ENCODE measurements at regions not wholly inside any gene's neighbourhood (a gene's known extent, or its start where the extent isn't known, plus 50 kb on each side); places are given as distances from the start of the nearest gene placed in this dataset.
"Not testable (repeated sequence)": the region's sequence is repeated elsewhere in the genome, so short reads cannot be mapped to it uniquely, and the experiment has no call there.

DNA sequence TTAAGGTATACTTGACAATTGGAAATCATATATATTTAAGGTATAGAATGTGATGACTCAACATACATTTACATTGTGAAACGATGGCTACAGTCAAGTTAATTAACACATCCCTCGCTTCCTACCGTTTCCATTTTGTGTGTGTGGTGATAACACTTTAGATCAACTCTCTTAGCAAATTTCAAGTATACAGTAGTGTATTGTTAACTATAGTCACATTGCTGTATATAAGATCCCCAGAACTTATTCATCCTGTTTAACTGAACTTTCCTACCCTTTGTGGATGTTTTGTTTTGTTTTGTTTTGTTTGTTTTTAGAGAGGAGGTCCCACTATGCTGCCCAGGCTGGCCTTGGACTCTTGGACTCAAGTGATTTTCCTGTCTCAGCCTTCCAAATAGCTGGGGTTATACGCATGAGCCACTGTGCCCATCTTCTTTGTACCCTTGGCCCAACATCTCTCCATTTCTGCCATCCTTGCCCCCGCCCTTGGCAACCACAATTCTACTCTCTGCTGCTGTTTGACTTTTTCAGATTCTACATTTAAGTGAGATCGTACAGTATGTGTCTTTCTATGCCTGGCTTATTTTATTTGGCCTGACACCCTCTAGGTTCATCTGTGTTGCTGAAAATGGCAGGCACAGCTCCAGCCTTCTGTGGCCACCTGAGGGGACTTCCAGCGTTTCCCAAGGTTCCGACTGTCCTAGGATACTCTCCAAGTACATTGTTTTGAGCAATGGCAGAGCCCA, 90.5 kb upstream of the SNX9 start:
- no peak overlapping the region for H3K4me3 Mint-ChIP-seq
- H3K27ac Mint-ChIP-seq = 0 out of 2 replicates have a peak overlapping the region, but pooled peaks have one; percentile 9
- ChIA-PET POLR2A (no interaction called here), CTCF (no interaction called here)
- peaks cover 14% of the 10 kb centered on the region for H3K4me1 Mint-ChIP-seq
- no peaks in the 10 kb centered on the region for H3K27me3 Mint-ChIP-seq (ENCODE audit: low read depth)
- peaks cover 9% of the 10 kb centered on the region for H3K9me3 Mint-ChIP-seq
- DNase-seq (ENCODE audit: low spot score) = no peak
- no peak for TF ChIP-seq ZNF219 (CRISPR knock-in tag; IDR thresholded peaks at IDR 0.05; ENCODE audit: borderline replicate concordance)
- peak; percentile 25; the same call in 1 of the 2 replicates for TF ChIP-seq GABPB1 (CRISPR knock-in tag; IDR thresholded peaks at IDR 0.05)
- no peak for TF ChIP-seq KAT7 (CRISPR knock-in tag; IDR thresholded peaks at IDR 0.05; ENCODE audit: borderline replicate concordance)
- H3K36me3 Mint-ChIP-seq = peaks cover 5% of the 10 kb centered on the region
- no peak for ATAC-seq

GRCh38 chr6:157736555-157736954, 86.5 kb upstream of the SNX9 start:
- POLR2A ChIA-PET; H3K27me3 Mint-ChIP-seq (ENCODE audit: low read depth); CTCF ChIA-PET; H3K27ac Mint-ChIP-seq; DNase-seq (ENCODE audit: low spot score); ATAC-seq; H3K4me3 Mint-ChIP-seq: not testable (repeated sequence)
- Mint-ChIP-seq H3K36me3 (peaks cover 29% of the 10 kb centered on the region), H3K9me3 (peaks cover 31% of the 10 kb centered on the region), H3K4me1 (peaks cover 24% of the 10 kb centered on the region)

- ChIA-PET CTCF (interaction anchor here (0.7 to 1.7 kb wide), 4 partner anchors 14 to 279 kb away, joined by 3 to 5 read pairs (median 4); no protein-coding TSS in a partner anchor), POLR2A (no interaction called here)
- peak; percentile 65 for ATAC-seq
Measured at GRCh38 chr6:157741321-157741947, 81.6 kb upstream of the SNX9 start.

DNA sequence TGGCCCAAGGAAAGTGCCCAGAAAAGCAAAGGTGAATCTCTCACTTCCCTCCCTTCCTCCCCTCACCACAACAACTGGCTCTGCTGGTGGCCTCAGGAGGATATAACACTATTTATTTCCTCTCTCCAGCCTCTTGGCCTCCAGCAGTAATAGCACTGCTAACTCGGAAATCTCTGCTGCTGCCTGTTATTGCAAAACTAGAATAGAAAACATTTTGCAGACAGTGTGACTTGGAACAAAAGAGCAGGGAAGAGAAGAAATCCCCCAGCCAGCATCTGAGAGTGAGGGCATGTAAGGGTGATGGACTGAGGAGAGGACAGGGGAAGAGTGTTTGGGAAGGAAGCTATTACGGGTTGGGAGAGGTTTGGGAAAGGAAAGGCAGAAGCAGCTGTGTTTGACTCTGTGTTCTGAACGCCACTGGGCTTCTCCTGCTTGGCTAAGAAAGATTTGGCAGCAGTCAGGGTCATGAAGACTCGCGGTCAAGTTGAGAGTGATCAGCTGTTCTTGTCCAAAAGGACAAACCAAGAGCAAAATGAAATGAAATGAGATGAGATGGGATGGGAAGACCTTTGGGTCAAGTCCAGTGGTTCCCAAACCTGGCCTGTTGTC, 81.0 kb upstream of the SNX9 start:
- CTCF ChIA-PET = interaction anchor here (0.7 to 1.7 kb wide), 4 partner anchors 13 to 284 kb away, joined by 3 to 5 read pairs (median 4); no protein-coding TSS in a partner anchor
- peaks cover 41% of the 10 kb centered on the region for H3K9me3 Mint-ChIP-seq
- peak; percentile 66 for ATAC-seq
- peaks cover 24% of the 10 kb centered on the region for H3K4me1 Mint-ChIP-seq
- no peak for DNase-seq (ENCODE audit: low spot score)
- H3K36me3 Mint-ChIP-seq = peaks cover 42% of the 10 kb centered on the region
- no peak overlapping the region for H3K4me3 Mint-ChIP-seq
- H3K27ac Mint-ChIP-seq = peak overlapping the region; percentile 77
- no peaks in the 10 kb centered on the region for H3K27me3 Mint-ChIP-seq (ENCODE audit: low read depth)
- POLR2A ChIA-PET = no interaction called here
- no peak; the same call in 1 of the 2 replicates for TF ChIP-seq ETV6 (CRISPR knock-in tag; IDR thresholded peaks at IDR 0.05)
- TF ChIP-seq, protein P1, sequence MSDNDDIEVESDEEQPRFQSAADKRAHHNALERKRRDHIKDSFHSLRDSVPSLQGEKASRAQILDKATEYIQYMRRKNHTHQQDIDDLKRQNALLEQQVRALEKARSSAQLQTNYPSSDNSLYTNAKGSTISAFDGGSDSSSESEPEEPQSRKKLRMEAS (CRISPR knock-in tag; IDR thresholded peaks at IDR 0.05) = no peak
- no peak for TF ChIP-seq NR1H2 (CRISPR knock-in tag; IDR thresholded peaks at IDR 0.05)
- TF ChIP-seq ELF4 (CRISPR knock-in tag; IDR thresholded peaks at IDR 0.05; ENCODE audit: low read depth) = no peak
- TF ChIP-seq, protein P2, sequence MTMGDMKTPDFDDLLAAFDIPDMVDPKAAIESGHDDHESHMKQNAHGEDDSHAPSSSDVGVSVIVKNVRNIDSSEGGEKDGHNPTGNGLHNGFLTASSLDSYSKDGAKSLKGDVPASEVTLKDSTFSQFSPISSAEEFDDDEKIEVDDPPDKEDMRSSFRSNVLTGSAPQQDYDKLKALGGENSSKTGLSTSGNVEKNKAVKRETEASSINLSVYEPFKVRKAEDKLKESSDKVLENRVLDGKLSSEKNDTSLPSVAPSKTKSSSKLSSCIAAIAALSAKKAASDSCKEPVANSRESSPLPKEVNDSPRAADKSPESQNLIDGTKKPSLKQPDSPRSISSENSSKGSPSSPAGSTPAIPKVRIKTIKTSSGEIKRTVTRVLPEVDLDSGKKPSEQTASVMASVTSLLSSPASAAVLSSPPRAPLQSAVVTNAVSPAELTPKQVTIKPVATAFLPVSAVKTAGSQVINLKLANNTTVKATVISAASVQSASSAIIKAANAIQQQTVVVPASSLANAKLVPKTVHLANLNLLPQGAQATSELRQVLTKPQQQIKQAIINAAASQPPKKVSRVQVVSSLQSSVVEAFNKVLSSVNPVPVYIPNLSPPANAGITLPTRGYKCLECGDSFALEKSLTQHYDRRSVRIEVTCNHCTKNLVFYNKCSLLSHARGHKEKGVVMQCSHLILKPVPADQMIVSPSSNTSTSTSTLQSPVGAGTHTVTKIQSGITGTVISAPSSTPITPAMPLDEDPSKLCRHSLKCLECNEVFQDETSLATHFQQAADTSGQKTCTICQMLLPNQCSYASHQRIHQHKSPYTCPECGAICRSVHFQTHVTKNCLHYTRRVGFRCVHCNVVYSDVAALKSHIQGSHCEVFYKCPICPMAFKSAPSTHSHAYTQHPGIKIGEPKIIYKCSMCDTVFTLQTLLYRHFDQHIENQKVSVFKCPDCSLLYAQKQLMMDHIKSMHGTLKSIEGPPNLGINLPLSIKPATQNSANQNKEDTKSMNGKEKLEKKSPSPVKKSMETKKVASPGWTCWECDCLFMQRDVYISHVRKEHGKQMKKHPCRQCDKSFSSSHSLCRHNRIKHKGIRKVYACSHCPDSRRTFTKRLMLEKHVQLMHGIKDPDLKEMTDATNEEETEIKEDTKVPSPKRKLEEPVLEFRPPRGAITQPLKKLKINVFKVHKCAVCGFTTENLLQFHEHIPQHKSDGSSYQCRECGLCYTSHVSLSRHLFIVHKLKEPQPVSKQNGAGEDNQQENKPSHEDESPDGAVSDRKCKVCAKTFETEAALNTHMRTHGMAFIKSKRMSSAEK (CRISPR knock-in tag; IDR thresholded peaks at IDR 0.05; ENCODE audit: borderline replicate concordance) = no peak
- TF ChIP-seq JAZF1 (CRISPR knock-in tag; IDR thresholded peaks at IDR 0.05) = no peak
- no peak for TF ChIP-seq SOX15 (CRISPR knock-in tag; IDR thresholded peaks at IDR 0.05)

More at GRCh38 chr6:157741321-157741947, 81.6 kb upstream of the SNX9 start:
- Mint-ChIP-seq H3K27ac (peak overlapping the region; percentile 77), H3K4me1 (peaks cover 24% of the 10 kb centered on the region), H3K27me3 (ENCODE audit: low read depth) (no peaks in the 10 kb centered on the region), H3K36me3 (peaks cover 36% of the 10 kb centered on the region), H3K9me3 (peaks cover 38% of the 10 kb centered on the region), H3K4me3 (no peak overlapping the region)
- DNase-seq (ENCODE audit: low spot score) = no peak
- TF ChIP-seq FOXP4 (CRISPR knock-in tag; IDR thresholded peaks at IDR 0.05) (peak; percentile 63; the same call in 1 of the 2 replicates), USF1 (CRISPR knock-in tag; IDR thresholded peaks at IDR 0.05) (no peak)
- TF ChIP-seq, protein P3, sequence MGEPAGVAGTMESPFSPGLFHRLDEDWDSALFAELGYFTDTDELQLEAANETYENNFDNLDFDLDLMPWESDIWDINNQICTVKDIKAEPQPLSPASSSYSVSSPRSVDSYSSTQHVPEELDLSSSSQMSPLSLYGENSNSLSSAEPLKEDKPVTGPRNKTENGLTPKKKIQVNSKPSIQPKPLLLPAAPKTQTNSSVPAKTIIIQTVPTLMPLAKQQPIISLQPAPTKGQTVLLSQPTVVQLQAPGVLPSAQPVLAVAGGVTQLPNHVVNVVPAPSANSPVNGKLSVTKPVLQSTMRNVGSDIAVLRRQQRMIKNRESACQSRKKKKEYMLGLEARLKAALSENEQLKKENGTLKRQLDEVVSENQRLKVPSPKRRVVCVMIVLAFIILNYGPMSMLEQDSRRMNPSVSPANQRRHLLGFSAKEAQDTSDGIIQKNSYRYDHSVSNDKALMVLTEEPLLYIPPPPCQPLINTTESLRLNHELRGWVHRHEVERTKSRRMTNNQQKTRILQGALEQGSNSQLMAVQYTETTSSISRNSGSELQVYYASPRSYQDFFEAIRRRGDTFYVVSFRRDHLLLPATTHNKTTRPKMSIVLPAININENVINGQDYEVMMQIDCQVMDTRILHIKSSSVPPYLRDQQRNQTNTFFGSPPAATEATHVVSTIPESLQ (CRISPR knock-in tag; IDR thresholded peaks at IDR 0.05) = no peak
